ENCODE measurements at regions not wholly inside any gene's neighbourhood (a gene's known extent, or its start where the extent isn't known, plus 50 kb on each side); places are given as distances from the start of the nearest gene placed in this dataset.
"Not testable (repeated sequence)": the region's sequence is repeated elsewhere in the genome, so short reads cannot be mapped to it uniquely, and the experiment has no call there.

GRCh38 chr2:144770616-144771230 is 250.8 kb upstream of the ZEB2 start:
- in situ Hi-C loops (cut with MboI; ENCODE audit: low sequenced_read_pairs), result no loop called here

GRCh38 chr2:144760939-144761338 is 241.0 kb upstream of the ZEB2 start:
- in situ Hi-C loops (cut with MboI; ENCODE audit: low sequenced_read_pairs), result not testable (repeated sequence)

GRCh38 chr2:144759746-144760145 is 239.8 kb upstream of the ZEB2 start:
- in situ Hi-C loops (cut with MboI; ENCODE audit: low sequenced_read_pairs), result no loop called here

- in situ Hi-C loops (cut with MboI; ENCODE audit: low sequenced_read_pairs), result not testable (repeated sequence)
Observed at GRCh38 chr2:144758196-144758595, 238.3 kb upstream of the ZEB2 start.

GRCh38 chr2:144753416-144753815 is 233.5 kb upstream of the ZEB2 start:
- in situ Hi-C loops (cut with MboI; ENCODE audit: low sequenced_read_pairs), result no loop called here

- in situ Hi-C loops (cut with MboI; ENCODE audit: low sequenced_read_pairs), result no loop called here
Observed at GRCh38 chr2:144751142-144751905, 231.4 kb upstream of the ZEB2 start.

- in situ Hi-C loops (cut with MboI; ENCODE audit: low sequenced_read_pairs), result no loop called here
Observed at GRCh38 chr2:144749188-144749587, 229.3 kb upstream of the ZEB2 start.

GRCh38 chr2:144748443-144748842 is 228.5 kb upstream of the ZEB2 start:
- in situ Hi-C loops (cut with MboI; ENCODE audit: low sequenced_read_pairs), result no loop called here

GRCh38 chr2:144747571-144747970 is 227.7 kb upstream of the ZEB2 start:
- in situ Hi-C loops (cut with MboI; ENCODE audit: low sequenced_read_pairs), result no loop called here

- in situ Hi-C loops (cut with MboI; ENCODE audit: low sequenced_read_pairs), result no loop called here
Observed at GRCh38 chr2:144745424-144745823, 225.5 kb upstream of the ZEB2 start.

GRCh38 chr2:144738749-144739148 is 218.8 kb upstream of the ZEB2 start:
- in situ Hi-C loops (cut with MboI; ENCODE audit: low sequenced_read_pairs), result no loop called here

- in situ Hi-C loops (cut with MboI; ENCODE audit: low sequenced_read_pairs), result no loop called here
Observed at GRCh38 chr2:144730711-144731110, 210.8 kb upstream of the ZEB2 start.

GRCh38 chr2:144724460-144724859 is 204.5 kb upstream of the ZEB2 start:
- in situ Hi-C loops (cut with MboI; ENCODE audit: low sequenced_read_pairs), result not testable (repeated sequence)

GRCh38 chr2:144718376-144718775 is 198.5 kb upstream of the ZEB2 start:
- in situ Hi-C loops (cut with MboI; ENCODE audit: low sequenced_read_pairs), result no loop called here

GRCh38 chr2:144715992-144716391 is 196.1 kb upstream of the ZEB2 start:
- in situ Hi-C loops (cut with MboI; ENCODE audit: low sequenced_read_pairs), result no loop called here

- in situ Hi-C loops (cut with MboI; ENCODE audit: low sequenced_read_pairs), result no loop called here
Observed at GRCh38 chr2:144713410-144713809, 193.5 kb upstream of the ZEB2 start.

- in situ Hi-C loops (cut with MboI; ENCODE audit: low sequenced_read_pairs), result no loop called here
Observed at GRCh38 chr2:144712550-144712940, 192.6 kb upstream of the ZEB2 start.

- in situ Hi-C loops (cut with MboI; ENCODE audit: low sequenced_read_pairs), result no loop called here
Observed at GRCh38 chr2:144711630-144712549, 192.0 kb upstream of the ZEB2 start.

GRCh38 chr2:144711084-144711483 is 191.2 kb upstream of the ZEB2 start:
- in situ Hi-C loops (cut with MboI; ENCODE audit: low sequenced_read_pairs), result no loop called here

- in situ Hi-C loops (cut with MboI; ENCODE audit: low sequenced_read_pairs), result no loop called here
Observed at GRCh38 chr2:144708626-144709025, 188.7 kb upstream of the ZEB2 start.

GRCh38 chr2:144707736-144708326 is 187.9 kb upstream of the ZEB2 start:
- in situ Hi-C loops (cut with MboI; ENCODE audit: low sequenced_read_pairs), result no loop called here
